ENCODE measurements at regions not wholly inside any gene's neighbourhood (a gene's known extent, or its start where the extent isn't known, plus 50 kb on each side); places are given as distances from the start of the nearest gene placed in this dataset.

DNA sequence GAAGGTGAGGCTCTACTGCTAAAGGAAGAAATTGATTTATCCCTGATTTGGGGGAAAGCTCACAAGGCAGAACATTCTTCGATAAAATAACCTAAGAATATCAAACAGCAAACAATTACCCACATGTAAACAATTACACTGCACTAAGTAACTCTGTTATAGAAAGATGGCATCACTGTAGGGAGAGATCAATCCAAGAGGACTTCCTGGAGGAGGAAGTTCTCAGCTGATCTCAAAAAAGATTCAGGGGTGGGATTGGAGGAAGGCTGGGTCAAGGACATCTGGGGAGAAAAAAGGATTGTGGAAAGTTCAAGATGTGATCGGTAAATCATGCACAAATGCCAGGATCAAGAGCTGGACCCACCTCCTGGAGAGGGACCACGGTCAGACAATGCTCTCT is 361.0 kb upstream of the SULF2 start:
- no peak for TF ChIP-seq CTCF (IDR thresholded peaks at IDR 0.05)

DNA sequence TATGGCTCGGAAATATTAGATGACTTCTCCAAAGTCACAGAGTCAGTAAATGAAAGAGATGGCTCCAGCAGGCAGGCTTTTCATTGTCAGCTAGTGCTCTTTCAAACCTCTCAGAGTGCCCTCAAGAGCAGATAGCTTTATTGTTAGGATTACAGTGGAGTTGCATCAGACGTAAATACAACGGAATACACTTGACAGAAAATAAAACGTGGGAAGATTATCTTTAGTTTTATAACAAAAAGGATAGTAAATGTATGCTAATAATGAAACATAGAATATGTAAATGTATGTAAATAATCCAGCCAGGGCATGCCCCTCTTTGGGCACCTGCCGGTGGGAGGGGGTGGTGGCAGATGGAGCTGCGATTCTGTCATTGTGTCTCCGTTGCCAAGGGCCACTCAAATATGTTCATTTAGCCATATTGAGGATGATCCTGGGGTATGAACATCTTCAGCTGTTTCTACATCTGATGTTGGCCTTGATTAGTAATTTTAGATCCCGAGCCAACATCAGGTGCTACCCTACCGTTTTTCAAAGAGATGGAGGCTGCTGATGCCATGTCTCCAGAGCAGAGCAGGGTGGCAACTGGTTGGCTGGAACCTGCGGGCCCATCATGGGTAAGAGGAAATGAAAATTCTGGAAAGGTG is 358.3 kb upstream of the SULF2 start:
- TF ChIP-seq CTCF (IDR thresholded peaks at IDR 0.05), result no peak

DNA sequence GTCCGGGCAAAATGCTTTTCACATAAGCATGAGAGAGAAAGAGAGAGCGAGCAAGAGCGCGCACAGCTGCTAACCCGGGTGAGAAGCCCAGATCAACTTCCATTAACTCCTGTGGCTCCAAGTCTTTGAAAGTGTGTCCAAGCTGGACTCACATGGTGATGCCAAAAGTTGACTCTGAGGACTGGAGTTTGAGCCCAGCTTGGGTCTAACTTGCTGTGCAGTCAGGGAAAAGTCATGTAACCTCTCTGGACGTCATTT is 357.2 kb upstream of the SULF2 start:
- TF ChIP-seq CTCF (IDR thresholded peaks at IDR 0.05), result no peak

DNA sequence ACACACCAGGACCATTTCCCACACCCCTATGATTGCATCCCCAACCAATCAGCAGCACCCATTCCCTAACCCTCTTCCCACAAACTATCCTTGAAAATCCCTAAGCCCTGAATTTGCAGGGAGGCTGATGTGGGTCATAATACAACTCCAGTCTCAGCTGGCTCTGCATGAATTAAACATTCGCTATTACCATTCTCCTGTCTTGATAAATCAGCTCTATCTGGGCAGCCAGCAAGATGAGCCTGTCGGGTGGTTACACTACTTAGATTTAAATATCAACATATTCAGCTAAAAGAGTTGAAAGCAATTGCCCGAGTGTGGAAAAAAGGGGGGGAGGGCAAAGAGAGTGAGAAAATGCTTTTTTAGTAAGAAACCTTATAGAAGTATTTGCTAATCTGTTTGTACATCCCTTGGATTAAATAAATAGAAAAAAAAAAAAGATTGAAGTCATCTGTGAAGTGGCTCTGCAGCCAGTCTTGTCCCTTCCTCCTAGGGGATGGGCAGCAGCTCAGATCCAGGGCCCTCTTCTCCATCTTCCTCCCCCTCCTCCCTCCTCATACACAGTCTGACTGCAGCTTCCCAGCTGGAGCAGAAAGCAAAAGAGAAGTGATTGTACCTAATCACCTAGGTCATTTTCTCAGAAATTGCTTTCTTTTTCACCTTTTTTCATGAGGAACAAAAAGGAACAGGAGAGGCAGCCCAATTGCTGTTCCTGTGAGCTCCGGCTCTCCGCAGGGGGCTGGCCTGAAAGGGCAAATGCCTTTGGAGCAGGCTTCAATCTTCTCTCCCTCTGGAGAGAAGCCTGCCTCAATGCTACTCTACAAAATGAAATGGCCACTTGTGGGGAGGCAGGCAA is 356.6 kb upstream of the SULF2 start:
- TF ChIP-seq CTCF (IDR thresholded peaks at IDR 0.05), result no peak

DNA sequence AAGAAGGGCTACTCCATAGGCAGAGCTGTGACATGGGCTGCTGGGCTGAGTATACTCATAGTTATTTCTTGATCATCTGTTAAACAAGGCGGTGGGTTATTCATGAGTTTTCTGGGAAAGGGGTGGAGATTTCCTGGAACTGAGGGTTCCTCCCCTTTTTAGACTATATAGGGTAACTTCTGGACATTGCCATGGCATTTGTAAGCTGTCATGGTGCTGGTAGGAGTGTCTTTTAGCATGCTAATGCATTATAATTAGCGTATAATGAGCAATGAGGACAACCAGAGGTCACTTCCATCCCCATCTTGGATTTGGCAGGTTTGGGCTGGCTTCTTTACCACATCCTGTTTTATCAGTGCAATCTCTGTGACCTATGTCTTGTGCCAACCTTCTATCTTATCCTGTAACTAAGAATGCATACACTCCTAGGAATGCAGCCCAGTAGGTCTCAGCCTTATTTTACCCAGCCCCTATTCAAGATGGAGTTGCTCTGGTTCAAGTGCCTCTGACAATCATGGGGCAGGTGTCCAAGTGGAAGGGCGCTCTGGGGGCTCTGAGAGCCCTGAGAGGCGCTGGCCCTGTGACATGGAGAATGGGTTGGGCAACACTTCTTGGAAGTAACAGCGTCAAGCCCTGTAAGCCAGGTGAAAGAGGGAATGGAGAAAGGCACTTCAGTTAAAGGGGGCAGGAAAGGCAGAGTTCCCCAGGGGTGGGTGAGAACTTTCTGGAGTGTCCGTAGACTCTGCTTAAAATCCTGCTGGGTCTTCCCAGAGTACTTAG is 354.2 kb upstream of the SULF2 start:
- TF ChIP-seq CTCF (IDR thresholded peaks at IDR 0.05), result no peak

DNA sequence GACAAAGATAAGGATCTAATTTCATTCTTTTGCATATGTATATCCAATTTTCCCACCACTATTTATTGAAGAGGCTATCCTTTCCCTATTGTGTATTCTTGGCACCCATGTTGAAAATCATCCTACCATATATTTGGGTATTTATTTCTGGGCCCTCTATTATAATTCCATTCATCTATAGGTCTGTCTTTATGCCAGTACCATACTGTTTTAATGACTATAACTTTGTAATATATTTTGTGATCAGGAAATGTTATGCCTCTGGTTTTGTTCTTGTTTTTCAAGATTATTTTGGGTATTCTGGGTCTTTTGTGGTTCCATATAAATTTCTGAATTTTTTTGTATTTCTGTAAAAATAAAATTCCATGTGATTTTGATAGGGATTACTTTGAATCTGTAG is 347.6 kb upstream of the SULF2 start:
- TF ChIP-seq CTCF (IDR thresholded peaks at IDR 0.05), result no peak

DNA sequence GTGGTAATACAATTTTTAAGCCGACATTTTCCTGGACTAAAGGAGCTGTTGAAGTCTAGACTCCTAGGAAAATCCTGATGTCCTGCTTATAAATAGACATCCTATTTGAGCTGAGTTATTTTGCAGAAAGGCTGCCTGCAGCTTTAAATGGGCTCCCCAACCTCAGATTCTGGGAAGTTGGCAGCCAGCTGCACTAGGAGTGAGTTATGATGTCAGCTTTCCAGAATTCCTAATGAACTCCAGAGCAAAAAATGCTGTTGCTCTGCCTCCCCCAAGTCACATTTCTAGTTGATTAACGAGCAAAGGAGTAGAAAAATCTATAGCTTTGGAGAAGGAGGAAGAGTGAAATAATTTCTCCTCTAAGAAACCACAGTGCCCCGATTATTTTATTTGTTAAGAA is 346.3 kb upstream of the SULF2 start:
- TF ChIP-seq CTCF (IDR thresholded peaks at IDR 0.05), result no peak
